ENCODE measurements at regions not wholly inside any gene's neighbourhood (a gene's known extent, or its start where the extent isn't known, plus 50 kb on each side); places are given as distances from the start of the nearest gene placed in this dataset.

GRCh38 chr6:94639564-94639963 is 937.8 kb upstream of the MANEA start:
- TF ChIP-seq ZNF546 (CRISPR knock-in tag; conservative IDR thresholded peaks at IDR 0.05): no peak
- TF ChIP-seq ZNF513 (CRISPR knock-in tag; conservative IDR thresholded peaks at IDR 0.05): no peak
- no peak for TF ChIP-seq ZNF772 (CRISPR knock-in tag; IDR thresholded peaks at IDR 0.05)
- TF ChIP-seq, protein P1, sequence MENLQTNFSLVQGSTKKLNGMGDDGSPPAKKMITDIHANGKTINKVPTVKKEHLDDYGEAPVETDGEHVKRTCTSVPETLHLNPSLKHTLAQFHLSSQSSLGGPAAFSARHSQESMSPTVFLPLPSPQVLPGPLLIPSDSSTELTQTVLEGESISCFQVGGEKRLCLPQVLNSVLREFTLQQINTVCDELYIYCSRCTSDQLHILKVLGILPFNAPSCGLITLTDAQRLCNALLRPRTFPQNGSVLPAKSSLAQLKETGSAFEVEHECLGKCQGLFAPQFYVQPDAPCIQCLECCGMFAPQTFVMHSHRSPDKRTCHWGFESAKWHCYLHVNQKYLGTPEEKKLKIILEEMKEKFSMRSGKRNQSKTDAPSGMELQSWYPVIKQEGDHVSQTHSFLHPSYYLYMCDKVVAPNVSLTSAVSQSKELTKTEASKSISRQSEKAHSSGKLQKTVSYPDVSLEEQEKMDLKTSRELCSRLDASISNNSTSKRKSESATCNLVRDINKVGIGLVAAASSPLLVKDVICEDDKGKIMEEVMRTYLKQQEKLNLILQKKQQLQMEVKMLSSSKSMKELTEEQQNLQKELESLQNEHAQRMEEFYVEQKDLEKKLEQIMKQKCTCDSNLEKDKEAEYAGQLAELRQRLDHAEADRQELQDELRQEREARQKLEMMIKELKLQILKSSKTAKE (CRISPR knock-in tag; IDR thresholded peaks at IDR 0.05; ENCODE audit: borderline replicate concordance): no peak
- no peak for TF ChIP-seq JUND (CRISPR knock-in tag; IDR thresholded peaks at IDR 0.05)
- TF ChIP-seq SSRP1 (CRISPR knock-in tag; IDR thresholded peaks at IDR 0.05): no peak
- TF ChIP-seq ZNF468 (CRISPR knock-in tag; IDR thresholded peaks at IDR 0.05): no peak
- TF ChIP-seq ZKSCAN5 (CRISPR knock-in tag; IDR thresholded peaks at IDR 0.05): no peak
- no peak for TF ChIP-seq HNF4A (CRISPR knock-in tag; IDR thresholded peaks at IDR 0.05)
- TF ChIP-seq, protein P2, sequence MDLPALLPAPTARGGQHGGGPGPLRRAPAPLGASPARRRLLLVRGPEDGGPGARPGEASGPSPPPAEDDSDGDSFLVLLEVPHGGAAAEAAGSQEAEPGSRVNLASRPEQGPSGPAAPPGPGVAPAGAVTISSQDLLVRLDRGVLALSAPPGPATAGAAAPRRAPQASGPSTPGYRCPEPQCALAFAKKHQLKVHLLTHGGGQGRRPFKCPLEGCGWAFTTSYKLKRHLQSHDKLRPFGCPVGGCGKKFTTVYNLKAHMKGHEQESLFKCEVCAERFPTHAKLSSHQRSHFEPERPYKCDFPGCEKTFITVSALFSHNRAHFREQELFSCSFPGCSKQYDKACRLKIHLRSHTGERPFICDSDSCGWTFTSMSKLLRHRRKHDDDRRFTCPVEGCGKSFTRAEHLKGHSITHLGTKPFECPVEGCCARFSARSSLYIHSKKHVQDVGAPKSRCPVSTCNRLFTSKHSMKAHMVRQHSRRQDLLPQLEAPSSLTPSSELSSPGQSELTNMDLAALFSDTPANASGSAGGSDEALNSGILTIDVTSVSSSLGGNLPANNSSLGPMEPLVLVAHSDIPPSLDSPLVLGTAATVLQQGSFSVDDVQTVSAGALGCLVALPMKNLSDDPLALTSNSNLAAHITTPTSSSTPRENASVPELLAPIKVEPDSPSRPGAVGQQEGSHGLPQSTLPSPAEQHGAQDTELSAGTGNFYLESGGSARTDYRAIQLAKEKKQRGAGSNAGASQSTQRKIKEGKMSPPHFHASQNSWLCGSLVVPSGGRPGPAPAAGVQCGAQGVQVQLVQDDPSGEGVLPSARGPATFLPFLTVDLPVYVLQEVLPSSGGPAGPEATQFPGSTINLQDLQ (CRISPR knock-in tag; IDR thresholded peaks at IDR 0.05): no peak
- TF ChIP-seq FOSL1 (CRISPR knock-in tag; IDR thresholded peaks at IDR 0.05; ENCODE audit: borderline replicate concordance): no peak
- TF ChIP-seq PTBP1 (IDR thresholded peaks at IDR 0.05; ENCODE audit: low read depth, low read length, poor library complexity, severe bottlenecking): no peak
- TF ChIP-seq ZBTB42 (CRISPR knock-in tag; IDR thresholded peaks at IDR 0.05): no peak
- no peak for TF ChIP-seq XBP1 (CRISPR knock-in tag; IDR thresholded peaks at IDR 0.05)
- TF ChIP-seq GATA4 (IDR thresholded peaks at IDR 0.05; ENCODE audit: borderline replicate concordance, low read depth): no peak
- TF ChIP-seq FOXP1 (IDR thresholded peaks at IDR 0.05): no peak
- no peak for TF ChIP-seq FOXP1 (CRISPR knock-in tag; IDR thresholded peaks at IDR 0.05)
- no peak for TF ChIP-seq ZNF567 (CRISPR knock-in tag; IDR thresholded peaks at IDR 0.05; ENCODE audit: borderline replicate concordance)
- TF ChIP-seq ZNF598 (CRISPR knock-in tag; IDR thresholded peaks at IDR 0.05; ENCODE audit: borderline replicate concordance): no peak
- TF ChIP-seq ZNF740 (CRISPR knock-in tag; IDR thresholded peaks at IDR 0.05): no peak
- intact Hi-C loops (cut with micrococcal nuclease; ENCODE audit: unreplicated experiment): no loop called here
- no peaks in the 10 kb centered on the region for H3K79me2 ChIP-seq (ENCODE audit: insufficient read depth, low read length)
- no peak for ATAC-seq
- in situ Hi-C loops (cut with HindIII; ENCODE audit: extremely low pct_ligation_motif_present, low pct_unique_long_range_greater_than_20kb): no loop called here
- WGBS (ENCODE audit: low lambda C conversion rate): 6% methylated on average over 3 of the region's 5 CpGs
- no peaks in the 10 kb centered on the region for H3K9me3 ChIP-seq (ENCODE audit: low read length)
- H3K27me3 ChIP-seq (ENCODE audit: control insufficient read depth in 1 of 2, insufficient read depth in 2 of 2, low read length in 2 of 2): no peaks in the 10 kb centered on the region
- no peak overlapping the region for H3K9ac ChIP-seq (ENCODE audit: insufficient read depth, low read depth, low read length)
- POLR2A ChIA-PET: no interaction called here
- no peaks in the 10 kb centered on the region for H3K36me3 ChIP-seq (replicated peaks in 1 of 2; ENCODE audit: control insufficient read depth in 1 of 2, insufficient read depth in 2 of 2, low read length in 2 of 2)
- no TSS peak for BruUV-seq (replicated peaks)
- H3K4me1 ChIP-seq (ENCODE audit: insufficient read depth, low read length): no peaks in the 10 kb centered on the region
- no peak overlapping the region for H2AFZ ChIP-seq (ENCODE audit: low read length)
- H3K27ac ChIP-seq (ENCODE audit: extremely low read length, insufficient read depth, low read length): no peak overlapping the region
- CTCF ChIA-PET (ENCODE audit: low intra/inter-chr PET ratio, low total read pairs): no interaction called here
- no peak for FAIRE-seq
- no peaks in the 10 kb centered on the region for H4K20me1 ChIP-seq (ENCODE audit: insufficient read depth, low read length)
- DNase-seq (ENCODE audit: low spot score): no peak
- no peak overlapping the region for H3K4me3 ChIP-seq (replicated peaks in 1 of 3; ENCODE audit: insufficient read depth in 1 of 3, low read depth in 2 of 3, low read length in 3 of 3)
- H3K4me2 ChIP-seq (ENCODE audit: low read depth, low read length): no peak overlapping the region

All from HepG2 (cell line).